Esophagus squamous epithelium (tissue), 4 donors: ENCODE measurements at regions not wholly inside any gene's neighbourhood (a gene's known extent, or its start where the extent isn't known, plus 50 kb on each side); places are given as distances from the start of the nearest gene placed in this dataset.

ENCODE experiments used
- POLR2A ChIP-seq, 4 donors: fragments of 450-650 bp; IDR thresholded peaks; one replicate each; pipeline ENCODE4 v1.6.1; 2017; ENCODE audit warnings: antibody characterized with exemption in 4 of 4, mild to moderate bottlenecking in 4 of 4, moderate library complexity in 3 of 4
- TF ChIP-seq, protein P1 (sequence below), 6 experiments: fragments of 450-650 bp in 4 of 6; fragments of 200-600 bp in 2 of 6; sonication (generic) in 2 of 6; IDR thresholded peaks; one replicate each; pipeline ENCODE4 v1.5.1; 2016 to 2019; ENCODE audit warnings: antibody characterized with exemption in 6 of 6, mild to moderate bottlenecking in 4 of 6, moderate library complexity in 4 of 6

- TF ChIP-seq, protein P1, sequence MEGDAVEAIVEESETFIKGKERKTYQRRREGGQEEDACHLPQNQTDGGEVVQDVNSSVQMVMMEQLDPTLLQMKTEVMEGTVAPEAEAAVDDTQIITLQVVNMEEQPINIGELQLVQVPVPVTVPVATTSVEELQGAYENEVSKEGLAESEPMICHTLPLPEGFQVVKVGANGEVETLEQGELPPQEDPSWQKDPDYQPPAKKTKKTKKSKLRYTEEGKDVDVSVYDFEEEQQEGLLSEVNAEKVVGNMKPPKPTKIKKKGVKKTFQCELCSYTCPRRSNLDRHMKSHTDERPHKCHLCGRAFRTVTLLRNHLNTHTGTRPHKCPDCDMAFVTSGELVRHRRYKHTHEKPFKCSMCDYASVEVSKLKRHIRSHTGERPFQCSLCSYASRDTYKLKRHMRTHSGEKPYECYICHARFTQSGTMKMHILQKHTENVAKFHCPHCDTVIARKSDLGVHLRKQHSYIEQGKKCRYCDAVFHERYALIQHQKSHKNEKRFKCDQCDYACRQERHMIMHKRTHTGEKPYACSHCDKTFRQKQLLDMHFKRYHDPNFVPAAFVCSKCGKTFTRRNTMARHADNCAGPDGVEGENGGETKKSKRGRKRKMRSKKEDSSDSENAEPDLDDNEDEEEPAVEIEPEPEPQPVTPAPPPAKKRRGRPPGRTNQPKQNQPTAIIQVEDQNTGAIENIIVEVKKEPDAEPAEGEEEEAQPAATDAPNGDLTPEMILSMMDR (IDR thresholded peaks at IDR 0.05): no peak
- TF ChIP-seq POLR2A (IDR thresholded peaks at IDR 0.05): no peak
Measured at GRCh38 chr9:85347541-85347940, 394.2 kb downstream of the AGTPBP1 start.
